Testis (tissue), 2 donors: ENCODE measurements at regions not wholly inside any gene's neighbourhood (a gene's known extent, or its start where the extent isn't known, plus 50 kb on each side); places are given as distances from the start of the nearest gene placed in this dataset.

Source experiments
- POLR2A ChIP-seq: fragments of 450-650 bp; IDR thresholded peaks from one replicate; pipeline ENCODE4 v1.6.1; 2017; ENCODE audit warnings: antibody characterized with exemption, mild to moderate bottlenecking, moderate library complexity
- TF ChIP-seq, protein P1 (sequence below), 3 experiments: fragments of 450-650 bp in 2 of 3; fragments of 200-600 bp in 1 of 3; sonication (generic) in 1 of 3; IDR thresholded peaks; one replicate each; pipeline ENCODE4 v1.5.1; 2016 to 2019; ENCODE audit warnings: antibody characterized with exemption in 3 of 3, mild to moderate bottlenecking in 2 of 3, moderate library complexity in 1 of 3

- TF ChIP-seq, protein P1, sequence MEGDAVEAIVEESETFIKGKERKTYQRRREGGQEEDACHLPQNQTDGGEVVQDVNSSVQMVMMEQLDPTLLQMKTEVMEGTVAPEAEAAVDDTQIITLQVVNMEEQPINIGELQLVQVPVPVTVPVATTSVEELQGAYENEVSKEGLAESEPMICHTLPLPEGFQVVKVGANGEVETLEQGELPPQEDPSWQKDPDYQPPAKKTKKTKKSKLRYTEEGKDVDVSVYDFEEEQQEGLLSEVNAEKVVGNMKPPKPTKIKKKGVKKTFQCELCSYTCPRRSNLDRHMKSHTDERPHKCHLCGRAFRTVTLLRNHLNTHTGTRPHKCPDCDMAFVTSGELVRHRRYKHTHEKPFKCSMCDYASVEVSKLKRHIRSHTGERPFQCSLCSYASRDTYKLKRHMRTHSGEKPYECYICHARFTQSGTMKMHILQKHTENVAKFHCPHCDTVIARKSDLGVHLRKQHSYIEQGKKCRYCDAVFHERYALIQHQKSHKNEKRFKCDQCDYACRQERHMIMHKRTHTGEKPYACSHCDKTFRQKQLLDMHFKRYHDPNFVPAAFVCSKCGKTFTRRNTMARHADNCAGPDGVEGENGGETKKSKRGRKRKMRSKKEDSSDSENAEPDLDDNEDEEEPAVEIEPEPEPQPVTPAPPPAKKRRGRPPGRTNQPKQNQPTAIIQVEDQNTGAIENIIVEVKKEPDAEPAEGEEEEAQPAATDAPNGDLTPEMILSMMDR (IDR thresholded peaks at IDR 0.05): no peak
- no peak for TF ChIP-seq POLR2A
Measured at GRCh38 chr9:108775901-108776306, 79.9 kb downstream of the ACTL7B start.
